HL-60 (cell line): ENCODE measurements at regions not wholly inside any gene's neighbourhood (a gene's known extent, or its start where the extent isn't known, plus 50 kb on each side); places are given as distances from the start of the nearest gene placed in this dataset.

Experiments used
- DNase-seq, 2 experiments: peaks; one replicate each; pipeline ENCODE4 v3.0.0-alpha.2; 2010 to 2020; ENCODE audit warnings: low read depth in 1 of 2, low spot score in 1 of 2
- H3K27ac ChIP-seq: fragments of 250-450 bp; sonication (Bioruptor Pico); replicated peaks from 2 replicates; pipeline ENCODE4 v1.5.1; 2020; ENCODE audit warnings: mild to moderate bottlenecking, moderate library complexity
- H3K27me3 ChIP-seq: fragments of 250-450 bp; sonication (Bioruptor Pico); 2 replicates; pipeline ENCODE4 v1.5.1; 2021; ENCODE audit warnings: mild to moderate bottlenecking, moderate library complexity; ENCODE audit not compliant: insufficient read depth, poor library complexity, severe bottlenecking
- H3K4me3 ChIP-seq: replicated peaks from 2 replicates; pipeline ENCODE4 v1.5.1; 2011; ENCODE audit warnings: mild to moderate bottlenecking, control low read depth, low read length; ENCODE audit not compliant: insufficient read depth
- GABPA ChIP-seq: IDR thresholded peaks from 2 replicates; pipeline ENCODE4 v1.6.1; 2012; ENCODE audit warnings: low read depth
- POLR2AphosphoS5 ChIP-seq: IDR thresholded peaks from 2 replicates; pipeline ENCODE4 v1.6.1; 2012; ENCODE audit warnings: low read depth
- SPI1 ChIP-seq: IDR thresholded peaks from 2 replicates; pipeline ENCODE4 v1.6.1; 2012; ENCODE audit warnings: low read depth, mild to moderate bottlenecking, borderline replicate concordance
- TF ChIP-seq, protein P1 (sequence below): IDR thresholded peaks from 2 replicates; pipeline ENCODE4 v1.6.1; 2012; ENCODE audit warnings: low read depth; ENCODE audit not compliant: insufficient replicate concordance
- TF ChIP-seq, protein P2 (sequence below): IDR thresholded peaks from one replicate; pipeline ENCODE4 v1.5.1; 2011; ENCODE audit warnings: low read length, control low read depth, inconsistent platforms; ENCODE audit not compliant: insufficient read depth

DNA sequence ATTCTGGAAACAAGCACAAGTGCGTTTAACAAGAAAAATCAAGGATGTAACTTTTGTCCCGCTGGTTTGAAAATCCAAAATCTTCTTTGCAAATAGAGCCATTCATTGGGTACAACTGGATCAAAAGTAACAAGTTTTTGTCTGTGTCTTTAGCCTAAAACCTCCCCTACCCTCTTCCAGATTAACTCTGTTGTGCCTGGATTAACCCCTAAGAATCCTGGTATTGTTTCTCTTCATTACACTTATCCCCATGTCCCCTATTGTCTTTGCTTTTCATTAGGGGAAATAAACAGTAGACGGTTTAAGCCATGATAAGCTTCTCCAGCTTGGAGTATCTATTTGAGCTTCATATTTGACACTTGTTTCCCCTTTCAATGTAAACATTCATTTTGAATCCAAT lies 242.1 kb upstream of the ARGLU1 start:
- no peak for DNase-seq
- Histone ChIP-seq H3K27me3 (no peaks in the 10 kb centered on the region), H3K4me3 (no peak overlapping the region), H3K27ac (no peak overlapping the region)
- TF ChIP-seq GABPA (no peak), SPI1 (no peak), POLR2AphosphoS5 (no peak)
- TF ChIP-seq, protein P1, sequence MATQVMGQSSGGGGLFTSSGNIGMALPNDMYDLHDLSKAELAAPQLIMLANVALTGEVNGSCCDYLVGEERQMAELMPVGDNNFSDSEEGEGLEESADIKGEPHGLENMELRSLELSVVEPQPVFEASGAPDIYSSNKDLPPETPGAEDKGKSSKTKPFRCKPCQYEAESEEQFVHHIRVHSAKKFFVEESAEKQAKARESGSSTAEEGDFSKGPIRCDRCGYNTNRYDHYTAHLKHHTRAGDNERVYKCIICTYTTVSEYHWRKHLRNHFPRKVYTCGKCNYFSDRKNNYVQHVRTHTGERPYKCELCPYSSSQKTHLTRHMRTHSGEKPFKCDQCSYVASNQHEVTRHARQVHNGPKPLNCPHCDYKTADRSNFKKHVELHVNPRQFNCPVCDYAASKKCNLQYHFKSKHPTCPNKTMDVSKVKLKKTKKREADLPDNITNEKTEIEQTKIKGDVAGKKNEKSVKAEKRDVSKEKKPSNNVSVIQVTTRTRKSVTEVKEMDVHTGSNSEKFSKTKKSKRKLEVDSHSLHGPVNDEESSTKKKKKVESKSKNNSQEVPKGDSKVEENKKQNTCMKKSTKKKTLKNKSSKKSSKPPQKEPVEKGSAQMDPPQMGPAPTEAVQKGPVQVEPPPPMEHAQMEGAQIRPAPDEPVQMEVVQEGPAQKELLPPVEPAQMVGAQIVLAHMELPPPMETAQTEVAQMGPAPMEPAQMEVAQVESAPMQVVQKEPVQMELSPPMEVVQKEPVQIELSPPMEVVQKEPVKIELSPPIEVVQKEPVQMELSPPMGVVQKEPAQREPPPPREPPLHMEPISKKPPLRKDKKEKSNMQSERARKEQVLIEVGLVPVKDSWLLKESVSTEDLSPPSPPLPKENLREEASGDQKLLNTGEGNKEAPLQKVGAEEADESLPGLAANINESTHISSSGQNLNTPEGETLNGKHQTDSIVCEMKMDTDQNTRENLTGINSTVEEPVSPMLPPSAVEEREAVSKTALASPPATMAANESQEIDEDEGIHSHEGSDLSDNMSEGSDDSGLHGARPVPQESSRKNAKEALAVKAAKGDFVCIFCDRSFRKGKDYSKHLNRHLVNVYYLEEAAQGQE = no peak
- TF ChIP-seq, protein P2, sequence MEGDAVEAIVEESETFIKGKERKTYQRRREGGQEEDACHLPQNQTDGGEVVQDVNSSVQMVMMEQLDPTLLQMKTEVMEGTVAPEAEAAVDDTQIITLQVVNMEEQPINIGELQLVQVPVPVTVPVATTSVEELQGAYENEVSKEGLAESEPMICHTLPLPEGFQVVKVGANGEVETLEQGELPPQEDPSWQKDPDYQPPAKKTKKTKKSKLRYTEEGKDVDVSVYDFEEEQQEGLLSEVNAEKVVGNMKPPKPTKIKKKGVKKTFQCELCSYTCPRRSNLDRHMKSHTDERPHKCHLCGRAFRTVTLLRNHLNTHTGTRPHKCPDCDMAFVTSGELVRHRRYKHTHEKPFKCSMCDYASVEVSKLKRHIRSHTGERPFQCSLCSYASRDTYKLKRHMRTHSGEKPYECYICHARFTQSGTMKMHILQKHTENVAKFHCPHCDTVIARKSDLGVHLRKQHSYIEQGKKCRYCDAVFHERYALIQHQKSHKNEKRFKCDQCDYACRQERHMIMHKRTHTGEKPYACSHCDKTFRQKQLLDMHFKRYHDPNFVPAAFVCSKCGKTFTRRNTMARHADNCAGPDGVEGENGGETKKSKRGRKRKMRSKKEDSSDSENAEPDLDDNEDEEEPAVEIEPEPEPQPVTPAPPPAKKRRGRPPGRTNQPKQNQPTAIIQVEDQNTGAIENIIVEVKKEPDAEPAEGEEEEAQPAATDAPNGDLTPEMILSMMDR = no peak

DNA sequence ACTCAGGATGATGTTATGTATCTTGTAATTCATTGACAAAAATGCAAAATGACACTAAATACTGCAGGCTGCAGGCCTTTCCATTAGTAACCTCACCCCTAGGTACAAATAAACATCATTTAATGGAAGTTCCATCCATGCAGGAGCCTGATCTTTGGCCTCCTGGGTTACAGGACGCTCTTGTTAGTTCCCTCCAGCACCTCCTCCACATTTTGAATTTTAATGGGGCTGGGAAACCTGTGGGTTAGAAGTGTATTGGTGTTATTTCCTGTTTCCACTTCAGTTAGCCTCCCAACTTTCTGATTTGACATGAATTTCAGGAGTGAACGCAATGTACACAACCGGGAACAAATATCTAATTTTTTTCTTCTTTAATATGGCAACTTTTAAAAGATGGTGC lies 237.1 kb upstream of the ARGLU1 start:
- no peak for TF ChIP-seq SPI1
- DNase-seq = no peak
- no peak overlapping the region for H3K4me3 ChIP-seq
- no peak overlapping the region for H3K27ac ChIP-seq
- peaks cover 2% of the 10 kb centered on the region for H3K27me3 ChIP-seq

DNA sequence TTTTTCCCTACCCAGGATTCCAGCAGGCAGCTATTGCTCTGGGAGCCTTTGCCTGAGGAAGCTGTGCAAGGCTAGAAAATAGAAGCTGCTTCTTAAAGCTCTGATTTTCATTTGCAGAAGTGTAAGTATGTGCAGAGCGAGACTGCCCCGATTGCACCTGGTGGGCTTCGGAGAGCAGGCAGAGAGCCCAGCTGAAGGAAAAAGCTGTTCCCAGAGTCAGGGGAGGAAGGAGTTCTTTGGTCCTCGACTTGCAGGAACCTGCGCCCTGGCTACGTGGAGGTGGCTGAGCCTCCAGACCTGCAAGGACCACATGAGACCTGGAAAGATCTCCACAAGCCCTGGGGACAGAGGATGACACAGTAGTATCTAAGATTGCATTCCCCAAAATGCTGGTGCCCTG lies 235.0 kb upstream of the ARGLU1 start:
- TF ChIP-seq, protein P2 = no peak
- TF ChIP-seq, protein P1 = no peak
- TF ChIP-seq GABPA (no peak), SPI1 (no peak), POLR2AphosphoS5 (no peak)
- H3K27me3 ChIP-seq = peaks cover 2% of the 10 kb centered on the region
- H3K27ac ChIP-seq = no peak overlapping the region
- no peak overlapping the region for H3K4me3 ChIP-seq
- DNase-seq = no peak

DNA sequence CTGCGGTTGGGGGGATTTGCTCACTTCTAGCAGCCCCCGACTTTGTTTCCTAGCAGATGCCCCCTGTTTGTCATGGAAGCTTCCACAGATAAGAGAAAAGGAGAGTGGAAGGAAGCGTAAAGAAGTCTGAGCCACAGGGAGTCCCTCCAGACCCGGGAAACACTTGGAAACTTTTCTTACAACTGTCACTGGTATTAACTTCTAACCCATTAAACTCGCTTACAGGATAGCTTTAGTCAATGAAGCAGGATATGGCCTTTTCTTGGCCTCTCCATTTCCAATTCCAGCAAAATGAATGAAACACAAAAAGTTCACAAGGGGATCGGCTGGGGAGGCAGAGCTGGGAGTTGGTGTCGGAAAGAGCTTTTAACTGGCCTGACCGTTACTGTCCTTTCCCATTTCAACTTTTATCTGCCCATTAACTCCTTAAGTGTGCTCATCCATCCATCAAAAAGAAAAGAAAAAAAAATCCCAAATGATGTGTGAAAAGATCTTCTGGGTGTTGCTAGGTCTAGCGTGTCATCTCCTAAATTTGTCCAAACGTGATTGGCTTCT lies 231.9 kb upstream of the ARGLU1 start:
- DNase-seq = no peak
- Histone ChIP-seq H3K4me3 (no peak overlapping the region), H3K27me3 (peaks cover 2% of the 10 kb centered on the region), H3K27ac (no peak overlapping the region)
- TF ChIP-seq POLR2AphosphoS5 = no peak
- TF ChIP-seq GABPA = no peak
- TF ChIP-seq, protein P1 = no peak
- TF ChIP-seq, protein P2 = no peak
- no peak for TF ChIP-seq SPI1
